ENCODE measurements at regions not wholly inside any gene's neighbourhood (a gene's known extent, or its start where the extent isn't known, plus 50 kb on each side); places are given as distances from the start of the nearest gene placed in this dataset. TPM values are rescaled to one million over a fixed set of nuclear protein-coding genes. Genes with fewer than 3 reads are reported as not detected.

GRCh38 chr20:25750765-25751696, 54.4 kb upstream of the ZNF337 start:
- TF ChIP-seq, protein P1, sequence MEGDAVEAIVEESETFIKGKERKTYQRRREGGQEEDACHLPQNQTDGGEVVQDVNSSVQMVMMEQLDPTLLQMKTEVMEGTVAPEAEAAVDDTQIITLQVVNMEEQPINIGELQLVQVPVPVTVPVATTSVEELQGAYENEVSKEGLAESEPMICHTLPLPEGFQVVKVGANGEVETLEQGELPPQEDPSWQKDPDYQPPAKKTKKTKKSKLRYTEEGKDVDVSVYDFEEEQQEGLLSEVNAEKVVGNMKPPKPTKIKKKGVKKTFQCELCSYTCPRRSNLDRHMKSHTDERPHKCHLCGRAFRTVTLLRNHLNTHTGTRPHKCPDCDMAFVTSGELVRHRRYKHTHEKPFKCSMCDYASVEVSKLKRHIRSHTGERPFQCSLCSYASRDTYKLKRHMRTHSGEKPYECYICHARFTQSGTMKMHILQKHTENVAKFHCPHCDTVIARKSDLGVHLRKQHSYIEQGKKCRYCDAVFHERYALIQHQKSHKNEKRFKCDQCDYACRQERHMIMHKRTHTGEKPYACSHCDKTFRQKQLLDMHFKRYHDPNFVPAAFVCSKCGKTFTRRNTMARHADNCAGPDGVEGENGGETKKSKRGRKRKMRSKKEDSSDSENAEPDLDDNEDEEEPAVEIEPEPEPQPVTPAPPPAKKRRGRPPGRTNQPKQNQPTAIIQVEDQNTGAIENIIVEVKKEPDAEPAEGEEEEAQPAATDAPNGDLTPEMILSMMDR (IDR thresholded peaks at IDR 0.05; ENCODE audit: insufficient read depth, low read length): no peak

GRCh38 chr20:25750220-25750764, 53.6 kb upstream of the ZNF337 start:
- no peak overlapping the region for H3K4me3 ChIP-seq (ENCODE audit: low read depth, low read length)
- TF ChIP-seq, protein P1 (IDR thresholded peaks at IDR 0.05; ENCODE audit: insufficient read depth, low read length): no peak
- DNase-seq (ENCODE audit: low read depth): no peak

More at GRCh38 chr20:25750765-25751696, 54.4 kb upstream of the ZNF337 start:
- DNase-seq (ENCODE audit: low read depth): peak; percentile 15
- H3K4me3 ChIP-seq (ENCODE audit: low read depth, low read length): peak overlapping the region; percentile 49

- TF ChIP-seq, protein P1 (IDR thresholded peaks at IDR 0.05; ENCODE audit: insufficient read depth, low read length): no peak
- H3K4me3 ChIP-seq (ENCODE audit: low read depth, low read length): no peak overlapping the region
- DNase-seq (ENCODE audit: low read depth): no peak
Observed at GRCh38 chr20:25749649-25750048, 53.0 kb upstream of the ZNF337 start.

Small RNA genes lying in the stretch of these regions (small RNA-seq; reads per million reads assigned to genes)
- gene CFTRP1: not detected
